Activated CD4-positive, alpha-beta T cell treated with anti-CD3 and anti-CD28 coated beads, Interleukin-2, amount 50 U/mL, for 48 hours (primary cell): ENCODE measurements at regions not wholly inside any gene's neighbourhood (a gene's known extent, or its start where the extent isn't known, plus 50 kb on each side); places are given as distances from the start of the nearest gene placed in this dataset.
"Not testable (repeated sequence)": the region's sequence is repeated elsewhere in the genome, so short reads cannot be mapped to it uniquely, and the experiment has no call there.

ENCODE experiments used
- DNase-seq, 2 experiments: peaks; one replicate each; pipeline ENCODE4 v3.0.0-alpha.2; 2020

DNA sequence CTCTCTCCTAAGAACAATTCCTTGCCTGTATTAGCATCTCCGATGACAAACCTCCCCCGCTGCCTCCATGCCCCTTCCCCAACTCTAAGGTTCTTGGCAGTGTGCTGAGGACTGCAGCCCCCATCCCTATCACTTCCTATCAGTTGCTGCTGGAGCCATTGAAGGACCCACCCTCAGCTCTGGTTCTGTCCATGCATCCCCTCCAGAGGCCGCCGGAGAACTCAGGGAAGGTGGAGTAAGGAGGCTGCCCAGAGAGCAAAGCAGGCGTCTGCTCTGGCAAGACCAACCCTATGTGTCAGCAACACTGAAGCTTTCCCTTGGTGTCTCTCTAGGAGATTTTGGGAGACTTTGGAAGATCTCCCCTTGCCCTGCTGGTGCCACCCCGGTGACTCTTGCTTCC is 1139.5 kb downstream of the TBC1D22A start:
- no peak for DNase-seq

DNA sequence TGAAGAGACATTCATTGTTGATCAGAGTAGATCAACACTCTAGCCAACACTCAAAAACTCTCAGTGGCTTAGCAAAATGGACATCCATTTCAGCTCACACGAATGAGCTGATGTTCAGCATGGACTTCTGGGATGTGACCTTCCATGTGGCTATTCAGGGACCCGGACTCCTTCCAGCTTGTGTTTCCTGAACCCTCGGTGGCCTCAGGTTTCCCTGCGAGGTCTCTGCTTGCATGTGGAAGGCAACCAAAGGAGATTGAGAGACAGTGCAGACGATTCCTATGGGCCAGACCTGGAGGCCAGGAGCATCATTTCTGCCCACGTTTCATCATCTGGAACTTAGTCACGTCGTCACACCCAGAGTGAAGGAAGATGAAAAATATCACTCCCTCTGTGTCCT is 1137.4 kb downstream of the TBC1D22A start:
- DNase-seq, result no peak

DNA sequence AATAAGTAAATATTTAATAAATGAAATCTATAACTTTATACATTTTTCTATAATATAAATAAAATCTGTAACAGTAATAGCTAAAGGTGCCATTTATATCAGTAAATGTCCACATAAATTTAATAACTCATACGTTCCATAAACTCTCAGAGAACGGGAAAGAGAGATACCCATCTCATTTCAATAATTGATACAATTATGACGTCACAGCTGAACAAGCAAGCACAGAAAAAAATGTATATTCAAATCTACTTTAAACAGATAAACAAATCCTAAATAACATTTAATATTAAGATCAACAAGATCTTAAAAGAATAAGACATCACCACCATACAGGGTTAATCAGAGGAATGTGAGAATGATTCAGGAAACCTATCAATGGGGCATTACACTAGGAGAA is 1136.5 kb downstream of the TBC1D22A start:
- no peak for DNase-seq

DNA sequence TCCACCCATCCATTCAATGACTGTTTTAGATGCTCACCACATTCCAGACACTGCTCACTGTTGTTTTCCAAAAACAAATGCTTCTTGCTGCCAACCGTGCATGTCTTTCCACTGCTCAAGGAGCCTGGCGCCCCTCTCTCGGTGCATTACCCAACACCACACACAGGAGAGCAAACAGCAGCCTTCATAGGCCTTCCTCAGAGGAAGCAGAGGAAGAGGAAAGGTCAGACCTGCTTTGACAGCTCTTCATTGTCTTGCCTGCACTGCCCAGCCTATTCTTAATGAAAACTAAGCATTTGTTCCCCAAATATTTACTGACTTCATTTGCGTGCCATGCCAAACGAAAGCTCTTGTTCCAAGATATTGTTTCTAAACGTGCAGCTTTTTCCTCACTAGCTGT is 1129.2 kb downstream of the TBC1D22A start:
- no peak for DNase-seq

DNA sequence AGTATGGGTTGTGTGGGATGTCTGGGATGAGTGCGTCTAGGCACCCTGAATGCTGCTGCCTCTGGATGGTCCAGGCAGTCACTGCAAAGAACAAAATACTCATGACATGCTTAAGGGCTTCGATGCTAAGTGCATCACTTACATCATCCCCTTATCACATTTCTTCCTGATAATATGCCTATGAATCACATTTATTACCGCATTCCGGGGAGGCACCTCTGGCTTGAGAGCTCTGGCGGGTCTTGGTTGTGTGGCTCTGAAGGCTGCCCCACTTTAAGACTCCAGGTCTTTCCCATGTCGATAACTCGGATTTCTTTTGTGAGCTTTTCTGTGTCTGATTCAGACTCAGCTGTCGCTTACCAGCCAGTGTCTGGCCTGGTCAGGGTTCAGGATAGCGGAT is 1126.4 kb downstream of the TBC1D22A start:
- no peak for DNase-seq

DNA sequence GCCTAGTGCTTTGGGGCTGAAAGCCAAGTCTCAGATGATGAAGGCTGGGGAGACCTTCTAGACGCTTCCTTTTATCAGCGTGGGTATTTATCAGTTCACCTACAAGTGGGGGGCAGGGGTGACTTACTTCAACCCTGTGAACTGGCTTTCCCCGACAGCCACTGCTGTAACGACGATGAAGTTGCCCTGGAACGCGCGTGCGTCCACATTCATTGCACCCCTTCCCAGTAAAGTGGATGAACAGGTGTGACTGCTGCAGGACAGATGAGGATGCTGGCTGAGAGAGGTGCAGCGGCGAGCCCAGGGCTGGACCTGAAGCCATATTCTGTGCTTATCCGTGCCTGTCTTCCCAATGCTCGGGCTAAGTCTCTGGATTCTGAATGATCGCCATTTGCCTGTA is 1122.3 kb downstream of the TBC1D22A start:
- no peak for DNase-seq

DNA sequence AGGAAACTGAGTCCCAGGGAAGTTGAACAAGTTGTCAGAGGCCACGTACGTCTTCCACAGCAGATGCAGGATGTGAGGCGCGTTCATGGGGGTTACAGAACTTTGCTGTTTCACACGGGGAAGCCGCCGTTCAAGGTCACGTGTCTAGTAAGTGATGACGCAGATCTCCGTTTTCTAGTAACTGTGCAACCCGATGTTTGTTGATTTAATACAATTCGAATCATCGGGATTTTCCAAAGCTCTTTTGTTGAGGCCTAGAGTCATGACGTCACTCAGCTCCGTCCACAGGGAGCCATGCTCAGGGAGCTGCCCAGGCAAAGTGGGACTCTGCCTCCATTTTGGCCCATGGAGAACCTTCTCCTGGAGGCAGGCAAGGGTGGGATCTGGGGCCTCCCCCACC is 1121.8 kb downstream of the TBC1D22A start:
- no peak for DNase-seq

DNA sequence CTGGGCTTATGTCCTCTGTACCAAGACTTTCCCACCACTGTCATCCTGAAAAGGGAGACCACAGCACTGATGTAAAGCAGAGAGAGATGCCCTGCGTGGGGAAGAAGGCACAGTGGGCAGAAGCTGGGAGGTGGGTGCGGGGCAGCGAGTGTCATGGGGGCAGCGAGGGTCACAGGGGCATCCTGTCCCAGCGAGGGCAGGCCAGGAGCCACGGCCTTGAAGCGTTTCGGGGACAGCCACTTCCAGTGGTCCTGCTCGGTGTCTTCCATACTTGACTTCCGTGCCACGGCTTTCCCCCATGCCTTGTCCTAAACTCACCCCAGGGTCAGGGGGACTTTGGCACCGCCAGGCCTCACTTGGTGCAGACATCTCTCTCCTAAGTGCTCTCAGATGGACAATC is 1121.3 kb downstream of the TBC1D22A start:
- DNase-seq, result no peak

DNA sequence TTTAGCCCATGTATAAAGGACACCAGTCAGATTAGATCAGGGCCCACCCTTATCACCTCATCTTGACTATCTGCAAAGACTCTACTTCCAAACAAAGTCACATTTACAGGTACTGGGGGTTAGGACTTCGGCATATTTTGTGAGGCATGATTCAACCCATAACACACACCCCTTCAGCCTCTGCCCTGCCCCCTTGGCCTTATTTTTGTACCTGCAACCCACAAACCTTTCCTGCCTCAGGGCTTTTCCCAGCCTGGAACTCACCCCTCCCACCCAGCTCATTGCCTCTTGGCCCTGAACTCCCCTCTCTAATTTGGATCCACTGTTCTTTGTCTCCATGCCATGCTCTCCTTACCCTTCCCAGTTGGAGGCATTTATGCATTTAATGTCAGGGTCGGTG is 1116.9 kb downstream of the TBC1D22A start:
- DNase-seq, result no peak

DNA sequence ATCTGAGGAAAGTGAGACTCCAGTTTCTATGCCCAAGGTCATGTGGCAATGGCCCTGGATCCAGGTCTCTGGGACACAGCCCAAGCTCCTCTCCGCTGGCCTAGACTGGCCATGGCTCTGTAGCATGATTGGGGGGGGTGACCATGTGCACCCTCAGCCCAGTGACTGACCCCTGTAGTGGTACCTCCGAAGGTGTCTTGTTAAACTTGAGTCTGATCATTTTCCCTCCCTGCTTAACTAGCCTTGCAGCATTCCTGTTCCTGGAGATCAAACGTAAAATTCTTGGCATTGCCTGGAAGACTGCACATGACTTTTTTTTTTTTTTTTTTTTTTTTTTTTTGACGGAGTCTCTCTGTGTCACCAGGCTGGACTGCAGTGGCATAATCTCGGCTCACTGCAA is 1116.0 kb downstream of the TBC1D22A start:
- DNase-seq, result no peak

DNA sequence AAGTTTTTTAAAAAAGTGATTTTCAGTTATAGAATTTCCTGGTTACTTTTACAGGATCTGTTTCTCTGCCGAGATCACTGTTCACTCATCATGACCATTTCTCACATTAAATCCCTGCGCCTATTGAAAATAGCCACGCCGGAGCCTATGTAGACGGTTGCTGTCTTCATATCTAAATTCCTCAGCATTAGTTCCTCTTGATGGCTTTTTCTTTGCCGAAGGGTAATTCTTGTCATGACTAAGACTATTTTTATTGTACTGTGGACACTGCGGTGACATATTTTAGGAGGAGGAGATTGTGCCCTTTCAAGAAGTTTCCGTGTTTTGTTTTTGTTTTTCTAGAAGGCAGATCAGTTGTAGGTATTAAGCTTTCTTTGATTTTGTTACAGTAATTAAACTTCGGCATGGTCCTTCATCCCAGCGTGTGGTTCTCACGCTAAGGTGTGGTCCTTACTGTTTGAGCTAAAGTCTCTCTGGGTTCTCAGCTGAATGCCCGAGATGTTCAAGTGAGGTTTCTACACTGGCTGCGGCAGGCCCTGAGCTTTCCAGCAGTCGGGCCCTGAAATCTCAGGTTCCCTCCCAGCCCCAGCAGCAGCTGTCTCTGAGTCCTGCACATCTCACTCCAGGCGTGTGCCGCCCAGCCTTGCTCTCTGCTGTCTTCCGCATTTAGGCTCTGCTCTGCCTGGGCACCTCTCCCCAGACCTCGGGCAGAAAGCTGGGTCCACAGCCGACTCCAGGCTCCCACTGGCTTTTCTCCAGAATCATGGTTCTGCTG is 1110.5 kb downstream of the TBC1D22A start:
- no peak for DNase-seq

DNA sequence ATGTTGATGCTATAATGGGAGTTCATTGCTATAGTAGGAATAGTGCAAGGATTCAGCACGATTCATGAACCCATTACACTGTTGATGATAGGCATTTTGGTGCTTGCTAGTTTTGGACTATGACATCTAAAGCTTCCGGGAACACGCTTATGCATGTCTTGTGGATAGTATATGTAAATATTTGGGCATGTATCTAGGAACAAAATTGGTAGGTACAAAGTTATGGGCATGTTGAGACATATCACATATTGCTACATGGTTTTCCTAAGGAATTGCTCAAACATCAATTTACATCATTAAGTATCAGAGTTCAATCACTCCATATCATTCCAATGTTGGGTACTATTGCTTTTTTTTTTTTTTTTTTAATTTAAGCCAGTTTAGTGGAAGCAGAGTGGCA is 1103.2 kb downstream of the TBC1D22A start:
- DNase-seq, result no peak

DNA sequence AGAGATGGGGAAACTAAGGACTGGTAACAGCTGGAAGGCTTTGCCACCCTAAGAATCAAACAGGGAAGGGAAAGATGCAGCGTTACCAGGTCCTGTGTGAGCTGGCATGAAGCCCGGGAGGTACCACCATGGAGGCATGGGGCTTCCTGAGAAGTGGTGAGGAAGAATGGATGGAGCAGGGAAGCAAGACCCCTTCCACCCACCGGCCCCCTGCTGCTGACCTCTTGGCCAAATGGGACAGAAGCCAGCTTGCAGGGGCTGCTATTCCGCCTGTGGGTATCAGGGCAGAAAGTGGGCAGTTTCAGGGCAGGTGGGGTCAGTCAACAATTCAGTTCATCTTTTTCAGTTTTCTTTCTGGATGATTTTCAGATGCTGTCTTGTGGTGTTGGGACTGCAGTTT is 1099.9 kb downstream of the TBC1D22A start:
- no peak for DNase-seq

DNA sequence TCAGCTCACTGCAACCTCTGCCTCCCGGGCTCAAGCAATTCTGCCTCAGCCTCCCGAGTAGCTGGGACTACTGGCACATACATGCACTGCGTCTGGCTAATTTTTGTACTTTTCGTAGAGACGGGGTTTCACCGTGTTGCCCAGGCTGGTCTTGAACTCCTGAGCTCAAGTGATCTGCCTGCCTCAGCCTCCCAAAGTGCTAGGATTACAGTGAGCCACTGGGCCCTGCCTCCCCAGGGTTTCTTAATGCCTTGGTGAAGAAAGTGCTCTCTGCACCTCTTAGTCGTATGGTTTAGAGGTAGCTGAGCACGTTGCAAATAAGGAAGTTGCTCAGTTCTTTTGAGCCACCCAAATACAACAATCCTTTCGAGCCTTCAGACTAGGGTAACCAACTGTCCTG is 1098.5 kb downstream of the TBC1D22A start:
- not testable (repeated sequence) for DNase-seq

DNA sequence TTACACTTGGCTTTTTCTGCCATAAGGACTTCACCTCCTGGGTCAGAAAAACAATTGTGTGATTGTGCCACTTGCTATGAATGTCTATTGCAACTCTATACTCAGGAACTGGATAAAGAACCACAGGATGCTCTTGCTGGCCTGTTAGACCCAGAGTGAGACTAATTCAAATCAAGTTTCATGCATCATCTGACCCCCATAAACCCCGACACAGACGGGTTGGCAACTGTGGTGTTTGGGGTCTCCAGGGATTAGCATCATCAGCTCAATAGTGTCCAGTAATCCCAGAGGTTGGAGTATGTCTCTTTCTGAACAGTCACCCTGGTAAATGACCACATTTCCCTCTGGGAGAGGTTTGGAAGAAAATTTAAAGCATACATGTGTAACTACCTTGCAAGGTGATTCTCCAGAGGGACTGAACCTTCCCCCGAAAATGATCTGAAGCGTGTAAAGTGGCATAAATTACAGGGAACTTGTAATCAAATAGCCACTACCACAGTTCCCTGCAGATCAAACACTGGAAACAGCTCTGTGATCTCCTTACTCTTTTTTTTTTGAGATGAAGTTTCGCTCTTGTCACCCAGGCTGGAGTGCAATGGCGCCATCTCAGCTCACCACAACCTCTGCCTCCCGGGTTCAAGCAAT is 1097.6 kb downstream of the TBC1D22A start:
- no peak for DNase-seq

DNA sequence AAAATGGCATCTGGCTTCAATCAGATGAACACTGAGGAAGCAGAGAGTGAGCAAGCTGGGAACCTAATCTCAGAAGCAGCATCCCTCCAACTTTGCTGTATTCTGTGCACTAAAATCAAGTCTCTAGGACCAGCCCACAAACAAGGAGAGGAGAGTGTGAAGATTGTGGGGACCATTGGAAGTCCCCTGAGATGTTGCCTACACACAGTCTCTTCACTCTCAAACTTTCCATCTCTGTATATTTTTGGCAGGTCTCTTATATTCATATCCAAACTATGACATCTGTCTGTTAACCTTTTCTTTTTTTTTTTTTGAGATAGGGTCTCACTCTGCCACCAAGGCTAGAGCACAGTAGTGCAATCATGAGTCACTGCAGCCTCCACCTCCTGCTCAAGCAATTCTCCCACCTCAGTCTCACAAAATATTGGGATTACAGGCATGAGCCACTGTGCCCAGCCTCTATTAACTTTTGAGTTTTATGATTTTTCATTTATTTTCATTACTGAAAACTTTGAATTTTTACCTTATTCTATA is 1096.4 kb downstream of the TBC1D22A start:
- DNase-seq, result no peak

DNA sequence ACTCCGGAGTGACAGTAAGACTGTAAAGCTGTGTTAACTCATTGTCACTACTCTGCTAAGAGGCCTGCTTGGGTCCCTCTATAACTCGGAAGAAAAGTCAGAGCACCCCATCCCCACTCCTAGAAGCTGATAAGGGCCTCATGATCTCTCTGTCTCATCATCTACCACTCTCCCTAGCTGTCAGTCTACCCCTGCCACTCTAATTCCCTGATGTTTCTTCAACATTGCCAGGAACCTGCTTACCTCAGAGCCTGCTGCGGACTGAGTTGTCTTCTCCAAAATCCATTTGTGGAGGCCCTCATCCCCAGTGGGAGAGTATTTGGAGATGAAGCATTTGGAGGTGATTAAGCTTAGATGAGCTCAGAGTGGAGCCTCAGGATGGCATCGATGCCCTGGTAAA is 1092.2 kb downstream of the TBC1D22A start:
- no peak for DNase-seq

DNA sequence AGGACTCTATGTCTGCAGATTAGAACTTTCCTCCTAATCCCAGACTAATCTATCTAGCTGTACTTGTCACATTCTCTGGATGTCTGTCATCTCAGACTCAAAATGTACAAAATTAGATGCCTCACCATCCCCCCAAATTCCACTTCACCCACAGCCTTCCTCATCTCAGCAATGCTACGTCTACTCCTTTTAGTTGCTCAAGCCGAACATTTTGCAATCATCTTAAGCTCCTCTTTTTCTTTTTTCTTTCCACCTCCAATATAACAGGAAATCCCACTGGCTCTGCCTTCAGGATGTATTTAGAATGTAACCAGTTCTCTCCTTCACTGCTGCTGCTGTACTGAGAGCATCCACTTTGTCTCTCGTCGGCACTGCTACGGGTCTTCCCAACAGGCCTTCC is 1091.8 kb downstream of the TBC1D22A start:
- no peak for DNase-seq

DNA sequence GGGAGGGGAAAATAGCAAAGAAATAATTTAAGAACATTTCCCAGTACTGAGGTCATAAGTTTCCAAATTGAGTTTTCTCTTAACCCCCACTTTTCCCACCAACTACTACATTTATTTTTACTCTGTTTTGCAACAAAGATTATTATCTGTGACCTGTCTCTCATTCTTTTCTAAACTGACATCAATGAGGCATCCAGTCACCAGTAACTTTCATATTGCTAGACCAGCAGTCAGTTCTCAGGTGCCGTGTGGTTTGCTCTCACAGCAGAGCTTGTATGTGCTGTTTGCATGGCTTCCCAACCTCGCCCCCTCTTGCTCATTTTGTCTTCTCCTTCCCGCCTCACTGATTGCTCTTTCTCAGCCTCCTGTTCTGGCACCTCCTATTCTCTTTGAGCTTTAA is 1091.3 kb downstream of the TBC1D22A start:
- DNase-seq, result no peak

DNA sequence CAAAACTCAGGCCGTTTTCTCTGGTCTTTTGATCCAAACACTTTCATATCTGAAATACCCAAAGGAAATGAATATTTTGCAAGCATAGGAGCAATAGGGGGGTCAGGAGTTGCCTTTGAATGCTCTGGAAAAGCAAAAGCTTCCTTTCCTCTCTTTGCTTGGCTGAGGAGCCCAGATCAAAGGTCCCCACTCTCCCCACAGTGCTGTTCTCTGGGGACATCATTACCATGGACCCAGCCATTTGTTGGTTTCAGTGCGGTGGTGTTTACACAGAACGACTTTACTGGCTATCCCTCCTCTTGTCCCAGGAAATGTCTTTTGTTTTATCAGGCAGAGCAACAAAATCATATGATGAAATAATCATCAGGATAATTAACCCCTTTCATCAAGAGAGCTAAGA is 1089.1 kb downstream of the TBC1D22A start:
- DNase-seq, result no peak

DNA sequence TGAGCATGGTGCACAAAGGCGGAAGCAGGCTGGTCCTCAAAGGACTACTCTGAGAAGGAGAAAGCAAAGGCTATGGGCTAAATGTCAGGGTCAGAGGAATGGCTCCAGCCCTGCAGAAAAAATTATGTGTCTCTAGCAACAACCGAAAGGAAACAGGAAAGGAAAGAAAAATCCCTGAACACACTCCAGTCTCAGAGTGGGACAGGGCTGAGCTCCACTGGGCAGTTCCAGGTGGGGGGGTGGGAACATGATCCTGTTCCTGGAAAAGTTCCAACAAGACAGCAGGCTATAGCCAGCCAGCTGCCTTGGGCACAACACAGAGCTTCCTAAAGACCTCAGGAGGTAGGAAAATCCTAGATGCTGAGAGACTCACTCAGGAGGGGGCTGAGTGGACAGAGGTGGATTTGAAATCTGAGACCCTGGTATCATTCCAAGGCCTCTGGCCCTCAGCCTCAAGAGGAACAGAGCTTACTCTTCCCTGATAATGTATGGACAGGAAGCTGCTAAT is 1088.2 kb downstream of the TBC1D22A start:
- no peak for DNase-seq

DNA sequence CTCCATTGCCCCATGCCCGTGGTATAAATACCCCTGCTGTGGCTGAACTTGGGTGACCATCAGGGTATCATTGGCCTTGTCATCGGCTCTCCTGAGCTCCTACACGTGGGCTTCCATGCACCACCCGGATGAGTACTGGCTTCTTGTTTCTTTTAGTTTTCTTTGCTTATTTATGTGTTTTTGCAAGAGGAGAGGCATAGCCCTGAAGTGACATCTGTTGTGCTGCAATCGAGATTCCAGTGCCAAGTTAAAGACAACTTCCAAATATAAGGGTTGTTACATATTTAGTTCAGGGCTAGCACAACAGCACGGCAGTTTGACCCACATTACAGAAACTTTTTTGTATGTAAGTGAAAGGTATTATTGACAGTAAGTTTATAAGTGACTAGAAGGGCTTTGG is 1087.1 kb downstream of the TBC1D22A start:
- no peak for DNase-seq

DNA sequence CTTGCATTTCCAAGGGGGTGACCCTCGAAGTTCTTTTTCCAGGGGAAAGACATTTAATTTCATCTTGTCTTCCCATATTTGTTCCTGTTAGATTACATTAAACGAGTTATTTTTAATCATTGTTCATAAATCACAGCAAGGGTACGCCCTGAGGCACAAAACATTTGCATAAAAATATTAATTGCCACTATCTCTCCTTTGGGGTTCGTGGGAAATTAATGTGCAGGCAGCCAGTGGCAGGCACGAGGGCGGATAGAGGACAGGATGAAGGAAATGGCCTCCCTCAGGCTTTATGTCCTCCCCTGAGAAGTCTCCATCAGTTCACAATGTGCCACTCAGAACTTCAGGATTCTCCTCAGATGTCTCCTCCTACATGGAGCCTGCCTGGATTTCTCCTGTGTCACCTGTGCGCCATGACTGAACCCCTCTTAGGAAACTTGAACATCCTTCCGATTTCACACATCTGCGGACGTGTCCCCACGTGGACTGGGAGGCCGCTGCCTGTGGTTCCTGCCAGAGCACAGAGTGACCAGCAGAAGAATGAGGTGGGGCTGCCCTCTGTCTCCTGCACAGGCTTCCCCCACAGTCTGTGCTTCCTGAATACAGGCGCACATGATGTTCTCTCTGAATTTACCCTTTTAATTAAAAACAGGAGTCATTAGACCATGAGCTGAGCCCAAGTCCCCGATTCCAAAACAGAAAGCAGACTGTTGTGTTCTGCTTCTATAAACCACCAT is 1085.9 kb downstream of the TBC1D22A start:
- no peak for DNase-seq
